ENCODE measurements at regions not wholly inside any gene's neighbourhood (a gene's known extent, or its start where the extent isn't known, plus 50 kb on each side); places are given as distances from the start of the nearest gene placed in this dataset.

DNA sequence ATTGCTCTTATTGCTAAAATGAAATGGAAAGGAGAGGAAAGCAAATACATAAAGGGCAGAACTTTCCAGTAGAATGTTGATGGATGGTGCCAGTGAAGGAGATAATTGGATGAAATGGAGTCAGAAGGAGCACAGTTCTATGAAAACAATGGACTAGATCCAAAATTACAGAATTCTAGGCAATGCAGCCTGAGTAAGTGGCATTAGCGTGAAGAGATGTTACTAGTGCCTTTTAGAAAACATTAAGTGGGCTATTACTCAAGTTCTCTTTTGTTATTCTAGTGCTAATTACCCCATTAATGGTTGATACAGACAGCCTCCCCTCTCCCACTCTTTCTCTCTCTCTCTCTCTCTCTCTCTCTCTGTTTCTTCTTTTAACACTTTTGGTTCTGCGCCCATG, 209.5 kb upstream of the RGS17 start:
- TF ChIP-seq ZFP3 (CRISPR knock-in tag; IDR thresholded peaks at IDR 0.05), result no peak
- TF ChIP-seq, protein P1, sequence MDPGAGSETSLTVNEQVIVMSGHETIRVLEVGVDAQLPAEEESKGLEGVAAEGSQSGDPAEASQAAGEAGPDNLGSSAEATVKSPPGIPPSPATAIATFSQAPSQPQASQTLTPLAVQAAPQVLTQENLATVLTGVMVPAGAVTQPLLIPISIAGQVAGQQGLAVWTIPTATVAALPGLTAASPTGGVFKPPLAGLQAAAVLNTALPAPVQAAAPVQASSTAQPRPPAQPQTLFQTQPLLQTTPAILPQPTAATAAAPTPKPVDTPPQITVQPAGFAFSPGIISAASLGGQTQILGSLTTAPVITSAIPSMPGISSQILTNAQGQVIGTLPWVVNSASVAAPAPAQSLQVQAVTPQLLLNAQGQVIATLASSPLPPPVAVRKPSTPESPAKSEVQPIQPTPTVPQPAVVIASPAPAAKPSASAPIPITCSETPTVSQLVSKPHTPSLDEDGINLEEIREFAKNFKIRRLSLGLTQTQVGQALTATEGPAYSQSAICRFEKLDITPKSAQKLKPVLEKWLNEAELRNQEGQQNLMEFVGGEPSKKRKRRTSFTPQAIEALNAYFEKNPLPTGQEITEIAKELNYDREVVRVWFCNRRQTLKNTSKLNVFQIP (CRISPR knock-in tag; IDR thresholded peaks at IDR 0.05; ENCODE audit: borderline replicate concordance, low read depth), result no peak
- TF ChIP-seq ESRRG (CRISPR knock-in tag; IDR thresholded peaks at IDR 0.05), result no peak
- TF ChIP-seq, protein P2, sequence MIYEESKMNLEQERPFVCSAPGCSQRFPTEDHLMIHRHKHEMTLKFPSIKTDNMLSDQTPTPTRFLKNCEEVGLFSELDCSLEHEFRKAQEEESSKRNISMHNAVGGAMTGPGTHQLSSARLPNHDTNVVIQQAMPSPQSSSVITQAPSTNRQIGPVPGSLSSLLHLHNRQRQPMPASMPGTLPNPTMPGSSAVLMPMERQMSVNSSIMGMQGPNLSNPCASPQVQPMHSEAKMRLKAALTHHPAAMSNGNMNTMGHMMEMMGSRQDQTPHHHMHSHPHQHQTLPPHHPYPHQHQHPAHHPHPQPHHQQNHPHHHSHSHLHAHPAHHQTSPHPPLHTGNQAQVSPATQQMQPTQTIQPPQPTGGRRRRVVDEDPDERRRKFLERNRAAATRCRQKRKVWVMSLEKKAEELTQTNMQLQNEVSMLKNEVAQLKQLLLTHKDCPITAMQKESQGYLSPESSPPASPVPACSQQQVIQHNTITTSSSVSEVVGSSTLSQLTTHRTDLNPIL (CRISPR knock-in tag; IDR thresholded peaks at IDR 0.05; ENCODE audit: low read depth), result no peak
- peak; percentile 71 for TF ChIP-seq ISL1 (CRISPR knock-in tag; IDR thresholded peaks at IDR 0.05)
- TF ChIP-seq, protein P3, sequence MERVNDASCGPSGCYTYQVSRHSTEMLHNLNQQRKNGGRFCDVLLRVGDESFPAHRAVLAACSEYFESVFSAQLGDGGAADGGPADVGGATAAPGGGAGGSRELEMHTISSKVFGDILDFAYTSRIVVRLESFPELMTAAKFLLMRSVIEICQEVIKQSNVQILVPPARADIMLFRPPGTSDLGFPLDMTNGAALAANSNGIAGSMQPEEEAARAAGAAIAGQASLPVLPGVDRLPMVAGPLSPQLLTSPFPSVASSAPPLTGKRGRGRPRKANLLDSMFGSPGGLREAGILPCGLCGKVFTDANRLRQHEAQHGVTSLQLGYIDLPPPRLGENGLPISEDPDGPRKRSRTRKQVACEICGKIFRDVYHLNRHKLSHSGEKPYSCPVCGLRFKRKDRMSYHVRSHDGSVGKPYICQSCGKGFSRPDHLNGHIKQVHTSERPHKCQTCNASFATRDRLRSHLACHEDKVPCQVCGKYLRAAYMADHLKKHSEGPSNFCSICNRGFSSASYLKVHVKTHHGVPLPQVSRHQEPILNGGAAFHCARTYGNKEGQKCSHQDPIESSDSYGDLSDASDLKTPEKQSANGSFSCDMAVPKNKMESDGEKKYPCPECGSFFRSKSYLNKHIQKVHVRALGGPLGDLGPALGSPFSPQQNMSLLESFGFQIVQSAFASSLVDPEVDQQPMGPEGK (CRISPR knock-in tag; IDR thresholded peaks at IDR 0.05; ENCODE audit: borderline replicate concordance), result no peak
- no peak for TF ChIP-seq BACH2 (CRISPR knock-in tag; IDR thresholded peaks at IDR 0.05; ENCODE audit: borderline replicate concordance)
- no peak for TF ChIP-seq SNAI2 (CRISPR knock-in tag; IDR thresholded peaks at IDR 0.05)
